ENCODE measurements at regions not wholly inside any gene's neighbourhood (a gene's known extent, or its start where the extent isn't known, plus 50 kb on each side); places are given as distances from the start of the nearest gene placed in this dataset.

DNA sequence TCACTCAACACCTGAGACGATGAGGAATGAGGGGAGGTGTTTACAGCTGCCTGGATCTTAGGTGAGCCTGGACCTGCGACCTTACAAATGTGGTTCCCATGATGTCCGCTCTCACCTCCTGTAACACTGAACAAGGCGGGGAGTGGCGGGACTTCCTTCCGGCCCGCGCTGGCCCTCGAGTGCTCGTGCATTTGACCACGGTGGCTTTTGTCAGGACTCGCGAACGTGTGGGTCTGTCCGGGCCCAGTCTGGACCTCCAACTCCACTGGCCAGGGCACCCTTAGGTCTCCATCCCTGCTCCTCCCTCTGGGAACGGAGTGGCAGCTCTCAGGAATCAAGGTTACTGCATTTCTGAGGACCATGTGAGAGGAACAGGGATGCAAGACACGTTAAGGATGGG is 263.0 kb upstream of the SALL3 start:
- intact Hi-C loops (cut with micrococcal nuclease; ENCODE audit: unreplicated experiment), result no loop called here
- BruUV-seq (replicated peaks), result no TSS peak
- H3K79me2 ChIP-seq (ENCODE audit: insufficient read depth, low read depth, low read length), result no peaks in the 10 kb centered on the region
- no peaks in the 10 kb centered on the region for H4K20me1 ChIP-seq (ENCODE audit: insufficient read depth, low read length)
- no peaks in the 10 kb centered on the region for H3K4me1 ChIP-seq (ENCODE audit: insufficient read depth, low read length, poor library complexity, severe bottlenecking)
- ChIA-PET CTCF (ENCODE audit: unreplicated experiment) (no interaction called here), POLR2A (no interaction called here)
- no peak overlapping the region for H3K4me2 ChIP-seq (ENCODE audit: low read length)
- no peaks in the 10 kb centered on the region for H3K9me3 ChIP-seq (ENCODE audit: low read length)
- H3K9me2 ChIP-seq (ENCODE audit: insufficient read depth, low read length), result no peaks in the 10 kb centered on the region
- H3K27ac ChIP-seq (ENCODE audit: low read depth, low read length, poor library complexity, severe bottlenecking), result no peak overlapping the region
- DNase-seq (ENCODE audit: low spot score), result no peak
- no peaks in the 10 kb centered on the region for H3K36me3 ChIP-seq (ENCODE audit: insufficient read depth, low read length)
- H2AFZ ChIP-seq (ENCODE audit: low read length), result no peak overlapping the region
- TF ChIP-seq, protein P1, sequence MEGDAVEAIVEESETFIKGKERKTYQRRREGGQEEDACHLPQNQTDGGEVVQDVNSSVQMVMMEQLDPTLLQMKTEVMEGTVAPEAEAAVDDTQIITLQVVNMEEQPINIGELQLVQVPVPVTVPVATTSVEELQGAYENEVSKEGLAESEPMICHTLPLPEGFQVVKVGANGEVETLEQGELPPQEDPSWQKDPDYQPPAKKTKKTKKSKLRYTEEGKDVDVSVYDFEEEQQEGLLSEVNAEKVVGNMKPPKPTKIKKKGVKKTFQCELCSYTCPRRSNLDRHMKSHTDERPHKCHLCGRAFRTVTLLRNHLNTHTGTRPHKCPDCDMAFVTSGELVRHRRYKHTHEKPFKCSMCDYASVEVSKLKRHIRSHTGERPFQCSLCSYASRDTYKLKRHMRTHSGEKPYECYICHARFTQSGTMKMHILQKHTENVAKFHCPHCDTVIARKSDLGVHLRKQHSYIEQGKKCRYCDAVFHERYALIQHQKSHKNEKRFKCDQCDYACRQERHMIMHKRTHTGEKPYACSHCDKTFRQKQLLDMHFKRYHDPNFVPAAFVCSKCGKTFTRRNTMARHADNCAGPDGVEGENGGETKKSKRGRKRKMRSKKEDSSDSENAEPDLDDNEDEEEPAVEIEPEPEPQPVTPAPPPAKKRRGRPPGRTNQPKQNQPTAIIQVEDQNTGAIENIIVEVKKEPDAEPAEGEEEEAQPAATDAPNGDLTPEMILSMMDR (conservative IDR thresholded peaks at IDR 0.05; ENCODE audit: low read length), result no peak
- no peak for TF ChIP-seq EZH2phosphoT487 (IDR thresholded peaks at IDR 0.05; ENCODE audit: borderline replicate concordance, low read depth, low read length)
- H3K4me3 ChIP-seq (ENCODE audit: low read depth, low read length, poor library complexity, severe bottlenecking), result no peak overlapping the region

GRCh38 chr18:78717051-78717765 is 262.4 kb upstream of the SALL3 start:
- intact Hi-C loops (cut with micrococcal nuclease; ENCODE audit: unreplicated experiment), result no loop called here
- POLR2A ChIA-PET, result no interaction called here
- TF ChIP-seq, protein P1 (conservative IDR thresholded peaks at IDR 0.05; ENCODE audit: low read length), result no peak
- no peak for TF ChIP-seq EZH2phosphoT487 (IDR thresholded peaks at IDR 0.05; ENCODE audit: borderline replicate concordance, low read depth, low read length)
- no peaks in the 10 kb centered on the region for H3K4me1 ChIP-seq (ENCODE audit: insufficient read depth, low read length, poor library complexity, severe bottlenecking)
- H4K20me1 ChIP-seq (ENCODE audit: insufficient read depth, low read length), result no peaks in the 10 kb centered on the region
- no peak overlapping the region for H3K4me3 ChIP-seq (ENCODE audit: low read depth, low read length, poor library complexity, severe bottlenecking)
- no peaks in the 10 kb centered on the region for H3K9me3 ChIP-seq (ENCODE audit: low read length)
- DNase-seq (ENCODE audit: low spot score), result no peak
- no peak overlapping the region for H3K4me2 ChIP-seq (ENCODE audit: low read length)
- CTCF ChIA-PET (ENCODE audit: unreplicated experiment), result no interaction called here
- no peaks in the 10 kb centered on the region for H3K36me3 ChIP-seq (ENCODE audit: insufficient read depth, low read length)
- no peak overlapping the region for H2AFZ ChIP-seq (ENCODE audit: low read length)
- BruUV-seq (replicated peaks), result no TSS peak
- no peak overlapping the region for H3K27ac ChIP-seq (ENCODE audit: low read depth, low read length, poor library complexity, severe bottlenecking)
- H3K79me2 ChIP-seq (ENCODE audit: insufficient read depth, low read depth, low read length), result no peaks in the 10 kb centered on the region
- H3K9me2 ChIP-seq (ENCODE audit: insufficient read depth, low read length), result no peaks in the 10 kb centered on the region

DNA sequence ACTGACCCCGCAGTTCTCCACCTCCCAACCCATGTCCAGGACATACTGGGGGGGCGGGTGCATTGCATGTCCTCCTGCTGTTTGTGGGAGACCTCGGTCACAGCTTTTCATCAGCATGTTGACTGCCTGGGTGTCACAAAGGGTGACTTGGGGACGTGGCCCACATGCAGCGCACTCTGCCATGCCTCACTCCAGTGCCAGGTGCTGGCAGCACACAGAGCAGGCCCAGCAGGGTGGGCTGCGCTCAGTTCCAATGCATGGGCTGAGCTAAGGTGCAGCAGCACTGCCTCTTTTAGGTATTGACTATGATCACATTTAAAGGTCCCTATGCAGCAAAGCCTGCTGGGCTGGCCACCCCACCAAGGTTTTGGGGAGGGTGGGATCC is 261.9 kb upstream of the SALL3 start:
- Histone ChIP-seq H3K9me2 (ENCODE audit: insufficient read depth, low read length) (no peaks in the 10 kb centered on the region), H3K4me1 (ENCODE audit: insufficient read depth, low read length, poor library complexity, severe bottlenecking) (no peaks in the 10 kb centered on the region), H2AFZ (ENCODE audit: low read length) (no peak overlapping the region), H3K36me3 (ENCODE audit: insufficient read depth, low read length) (no peaks in the 10 kb centered on the region), H3K27ac (ENCODE audit: low read depth, low read length, poor library complexity, severe bottlenecking) (no peak overlapping the region), H3K4me3 (ENCODE audit: low read depth, low read length, poor library complexity, severe bottlenecking) (no peak overlapping the region), H4K20me1 (ENCODE audit: insufficient read depth, low read length) (no peaks in the 10 kb centered on the region), H3K79me2 (ENCODE audit: insufficient read depth, low read depth, low read length) (no peaks in the 10 kb centered on the region), H3K4me2 (ENCODE audit: low read length) (no peak overlapping the region), H3K9me3 (ENCODE audit: low read length) (no peaks in the 10 kb centered on the region)
- no peak for DNase-seq (ENCODE audit: low spot score)
- TF ChIP-seq, protein P1 (conservative IDR thresholded peaks at IDR 0.05; ENCODE audit: low read length), result no peak
- no peak for TF ChIP-seq EZH2phosphoT487 (IDR thresholded peaks at IDR 0.05; ENCODE audit: borderline replicate concordance, low read depth, low read length)
- no TSS peak for BruUV-seq (replicated peaks)
- ChIA-PET POLR2A (no interaction called here), CTCF (ENCODE audit: unreplicated experiment) (no interaction called here)
- intact Hi-C loops (cut with micrococcal nuclease; ENCODE audit: unreplicated experiment), result no loop called here
